ENCODE measurements at regions not wholly inside any gene's neighbourhood (a gene's known extent, or its start where the extent isn't known, plus 50 kb on each side); places are given as distances from the start of the nearest gene placed in this dataset.

DNA sequence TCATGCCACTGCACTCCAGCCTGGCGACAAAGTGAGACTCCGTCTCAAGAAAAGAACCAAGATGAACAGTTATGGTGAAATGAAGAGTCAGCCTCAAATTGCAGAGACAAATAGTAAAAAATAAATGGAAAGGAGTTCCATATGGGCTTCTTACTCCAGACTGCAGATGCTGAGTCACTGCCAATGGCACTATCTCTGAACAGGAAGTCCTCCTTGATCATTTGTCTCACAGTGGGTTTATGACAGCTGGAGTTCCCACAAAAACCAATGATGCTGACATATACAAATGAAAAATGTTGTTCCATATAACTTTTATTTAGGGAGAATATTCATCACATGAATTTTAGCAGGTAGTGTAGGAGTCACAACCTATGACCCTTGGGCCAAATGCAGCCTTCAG lies 631.6 kb downstream of the PCDH18 start:
- no peaks in the 10 kb centered on the region for H3K36me3 ChIP-seq (ENCODE audit: control insufficient read depth in 1 of 2, insufficient read depth in 2 of 2, low read length in 2 of 2)
- H3K4me2 ChIP-seq (ENCODE audit: low read length) = no peak overlapping the region
- no peak overlapping the region for H3K4me3 ChIP-seq (replicated peaks in 1 of 2; ENCODE audit: low read depth in 1 of 2, low read length in 2 of 2)
- ATAC-seq (no peak), DNase-seq (ENCODE audit: low read depth, low spot score) (no peak)
- no peaks in the 10 kb centered on the region for H3K9me3 ChIP-seq (ENCODE audit: control insufficient read depth in 1 of 2, insufficient read depth in 1 of 2, low read depth in 1 of 2, low read length in 2 of 2)
- no peaks in the 10 kb centered on the region for H3K79me2 ChIP-seq (ENCODE audit: insufficient read depth, low read length)
- no peaks in the 10 kb centered on the region for H3K9me2 ChIP-seq (ENCODE audit: insufficient read depth)
- intact Hi-C loops (cut with micrococcal nuclease) = no loop called here
- no peak overlapping the region for H2AFZ ChIP-seq (ENCODE audit: low read depth, low read length, poor library complexity, severe bottlenecking)
- no peak overlapping the region for H3K27ac ChIP-seq (ENCODE audit: low read depth, low read length)
- TF ChIP-seq EGR1 (IDR thresholded peaks at IDR 0.05; ENCODE audit: low read depth) (no peak), JUND (IDR thresholded peaks at IDR 0.05) (no peak), POLR2A (IDR thresholded peaks at IDR 0.05; ENCODE audit: borderline replicate concordance, extremely low read depth, insufficient read depth, insufficient read length) (no peak), YY1 (IDR thresholded peaks at IDR 0.05; ENCODE audit: extremely low read depth, insufficient replicate concordance, low read depth, low read length) (no peak), SIN3A (IDR thresholded peaks at IDR 0.05; ENCODE audit: low read depth) (no peak), RAD21 (IDR thresholded peaks at IDR 0.05; ENCODE audit: low read depth) (no peak), EZH2 (IDR thresholded peaks at IDR 0.05) (no peak), EZH2phosphoT487 (IDR thresholded peaks at IDR 0.05; ENCODE audit: borderline replicate concordance) (no peak), ELF1 (IDR thresholded peaks at IDR 0.05; ENCODE audit: borderline replicate concordance, low read depth) (no peak), SP1 (IDR thresholded peaks at IDR 0.05; ENCODE audit: low read depth) (no peak), TCF7L2 (IDR thresholded peaks at IDR 0.05; ENCODE audit: borderline replicate concordance, extremely low read depth, insufficient read depth, insufficient read length) (no peak)
- TF ChIP-seq, protein P1, sequence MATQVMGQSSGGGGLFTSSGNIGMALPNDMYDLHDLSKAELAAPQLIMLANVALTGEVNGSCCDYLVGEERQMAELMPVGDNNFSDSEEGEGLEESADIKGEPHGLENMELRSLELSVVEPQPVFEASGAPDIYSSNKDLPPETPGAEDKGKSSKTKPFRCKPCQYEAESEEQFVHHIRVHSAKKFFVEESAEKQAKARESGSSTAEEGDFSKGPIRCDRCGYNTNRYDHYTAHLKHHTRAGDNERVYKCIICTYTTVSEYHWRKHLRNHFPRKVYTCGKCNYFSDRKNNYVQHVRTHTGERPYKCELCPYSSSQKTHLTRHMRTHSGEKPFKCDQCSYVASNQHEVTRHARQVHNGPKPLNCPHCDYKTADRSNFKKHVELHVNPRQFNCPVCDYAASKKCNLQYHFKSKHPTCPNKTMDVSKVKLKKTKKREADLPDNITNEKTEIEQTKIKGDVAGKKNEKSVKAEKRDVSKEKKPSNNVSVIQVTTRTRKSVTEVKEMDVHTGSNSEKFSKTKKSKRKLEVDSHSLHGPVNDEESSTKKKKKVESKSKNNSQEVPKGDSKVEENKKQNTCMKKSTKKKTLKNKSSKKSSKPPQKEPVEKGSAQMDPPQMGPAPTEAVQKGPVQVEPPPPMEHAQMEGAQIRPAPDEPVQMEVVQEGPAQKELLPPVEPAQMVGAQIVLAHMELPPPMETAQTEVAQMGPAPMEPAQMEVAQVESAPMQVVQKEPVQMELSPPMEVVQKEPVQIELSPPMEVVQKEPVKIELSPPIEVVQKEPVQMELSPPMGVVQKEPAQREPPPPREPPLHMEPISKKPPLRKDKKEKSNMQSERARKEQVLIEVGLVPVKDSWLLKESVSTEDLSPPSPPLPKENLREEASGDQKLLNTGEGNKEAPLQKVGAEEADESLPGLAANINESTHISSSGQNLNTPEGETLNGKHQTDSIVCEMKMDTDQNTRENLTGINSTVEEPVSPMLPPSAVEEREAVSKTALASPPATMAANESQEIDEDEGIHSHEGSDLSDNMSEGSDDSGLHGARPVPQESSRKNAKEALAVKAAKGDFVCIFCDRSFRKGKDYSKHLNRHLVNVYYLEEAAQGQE (IDR thresholded peaks at IDR 0.05; ENCODE audit: low read depth) = no peak
- TF ChIP-seq, protein P2, sequence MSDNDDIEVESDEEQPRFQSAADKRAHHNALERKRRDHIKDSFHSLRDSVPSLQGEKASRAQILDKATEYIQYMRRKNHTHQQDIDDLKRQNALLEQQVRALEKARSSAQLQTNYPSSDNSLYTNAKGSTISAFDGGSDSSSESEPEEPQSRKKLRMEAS (IDR thresholded peaks at IDR 0.05) = no peak
- TF ChIP-seq, protein P3, sequence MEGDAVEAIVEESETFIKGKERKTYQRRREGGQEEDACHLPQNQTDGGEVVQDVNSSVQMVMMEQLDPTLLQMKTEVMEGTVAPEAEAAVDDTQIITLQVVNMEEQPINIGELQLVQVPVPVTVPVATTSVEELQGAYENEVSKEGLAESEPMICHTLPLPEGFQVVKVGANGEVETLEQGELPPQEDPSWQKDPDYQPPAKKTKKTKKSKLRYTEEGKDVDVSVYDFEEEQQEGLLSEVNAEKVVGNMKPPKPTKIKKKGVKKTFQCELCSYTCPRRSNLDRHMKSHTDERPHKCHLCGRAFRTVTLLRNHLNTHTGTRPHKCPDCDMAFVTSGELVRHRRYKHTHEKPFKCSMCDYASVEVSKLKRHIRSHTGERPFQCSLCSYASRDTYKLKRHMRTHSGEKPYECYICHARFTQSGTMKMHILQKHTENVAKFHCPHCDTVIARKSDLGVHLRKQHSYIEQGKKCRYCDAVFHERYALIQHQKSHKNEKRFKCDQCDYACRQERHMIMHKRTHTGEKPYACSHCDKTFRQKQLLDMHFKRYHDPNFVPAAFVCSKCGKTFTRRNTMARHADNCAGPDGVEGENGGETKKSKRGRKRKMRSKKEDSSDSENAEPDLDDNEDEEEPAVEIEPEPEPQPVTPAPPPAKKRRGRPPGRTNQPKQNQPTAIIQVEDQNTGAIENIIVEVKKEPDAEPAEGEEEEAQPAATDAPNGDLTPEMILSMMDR (IDR thresholded peaks at IDR 0.05 in 2 of 3, conservative IDR thresholded peaks at IDR 0.05 in 1 of 3; ENCODE audit: borderline replicate concordance in 1 of 3, insufficient read depth in 1 of 3, low read depth in 2 of 3, low read length in 2 of 3) = no peak
- TF ChIP-seq, protein P4, sequence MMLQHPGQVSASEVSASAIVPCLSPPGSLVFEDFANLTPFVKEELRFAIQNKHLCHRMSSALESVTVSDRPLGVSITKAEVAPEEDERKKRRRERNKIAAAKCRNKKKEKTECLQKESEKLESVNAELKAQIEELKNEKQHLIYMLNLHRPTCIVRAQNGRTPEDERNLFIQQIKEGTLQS (IDR thresholded peaks at IDR 0.05) = no peak
- no TSS peak for BruUV-seq (replicated peaks)
- CTCF ChIA-PET = no interaction called here
- RAD21 ChIA-PET (ENCODE audit: low non-redundant PET in 1 of 2, low total read pairs in 2 of 2, uncharacterized antibody in 2 of 2, unreplicated experiment in 2 of 2) = no interaction called here
- H3K9ac ChIP-seq (ENCODE audit: low read length) = no peak overlapping the region
- H3K4me1 ChIP-seq (ENCODE audit: control insufficient read depth in 1 of 2, insufficient read depth in 2 of 2, low read length in 2 of 2) = no peaks in the 10 kb centered on the region
- no peaks in the 10 kb centered on the region for H3K27me3 ChIP-seq (ENCODE audit: insufficient read depth, low read length)
- POLR2A ChIA-PET = no interaction called here
- no peaks in the 10 kb centered on the region for H4K20me1 ChIP-seq (ENCODE audit: insufficient read depth)

Data from HCT116 (cell line).